DLD1 (cell line): ENCODE measurements at regions not wholly inside any gene's neighbourhood (a gene's known extent, or its start where the extent isn't known, plus 50 kb on each side); places are given as distances from the start of the nearest gene placed in this dataset.

ENCODE experiments used
- in situ Hi-C: cut with HindIII; loops from 2 replicates; pipeline ENCODE4 v1.10.0; 2017; ENCODE audit warnings: low sequenced_read_pairs

GRCh38 chr18:7288544-7288943 is 57.7 kb downstream of the LRRC30 start:
- in situ Hi-C loops, result no loop called here

GRCh38 chr18:7290077-7290476 is 59.2 kb downstream of the LRRC30 start:
- in situ Hi-C loops, result no loop called here

- in situ Hi-C loops, result no loop called here
Observed at GRCh38 chr18:7291046-7291445, 60.2 kb downstream of the LRRC30 start.

- in situ Hi-C loops, result no loop called here
Observed at GRCh38 chr18:7298149-7298548, 67.3 kb downstream of the LRRC30 start.

GRCh38 chr18:7301094-7301493 is 70.2 kb downstream of the LRRC30 start:
- in situ Hi-C loops, result no loop called here

GRCh38 chr18:7303316-7304060 is 72.6 kb downstream of the LRRC30 start:
- in situ Hi-C loops, result no loop called here

GRCh38 chr18:7304061-7304370 is 73.1 kb downstream of the LRRC30 start:
- in situ Hi-C loops, result no loop called here

GRCh38 chr18:7305416-7305815 is 74.5 kb downstream of the LRRC30 start:
- in situ Hi-C loops, result no loop called here

- in situ Hi-C loops, result no loop called here
Observed at GRCh38 chr18:7307030-7307429, 76.1 kb downstream of the LRRC30 start.

GRCh38 chr18:7307526-7307925 is 76.6 kb downstream of the LRRC30 start:
- in situ Hi-C loops, result no loop called here

- in situ Hi-C loops, result no loop called here
Observed at GRCh38 chr18:7317804-7318231, 86.9 kb downstream of the LRRC30 start.

GRCh38 chr18:7319161-7319560 is 88.3 kb downstream of the LRRC30 start:
- in situ Hi-C loops, result no loop called here

- in situ Hi-C loops, result no loop called here
Observed at GRCh38 chr18:7321831-7322230, 90.9 kb downstream of the LRRC30 start.

GRCh38 chr18:7322817-7323485 is 92.1 kb downstream of the LRRC30 start:
- in situ Hi-C loops, result no loop called here

GRCh38 chr18:7325126-7325430 is 94.2 kb downstream of the LRRC30 start:
- in situ Hi-C loops, result no loop called here

- in situ Hi-C loops, result no loop called here
Observed at GRCh38 chr18:7329016-7329415, 98.1 kb downstream of the LRRC30 start.

- in situ Hi-C loops, result no loop called here
Observed at GRCh38 chr18:7332452-7332851, 101.6 kb downstream of the LRRC30 start.

- in situ Hi-C loops, result no loop called here
Observed at GRCh38 chr18:7333025-7333562, 102.2 kb downstream of the LRRC30 start.

GRCh38 chr18:7334973-7335568 is 104.2 kb downstream of the LRRC30 start:
- in situ Hi-C loops, result no loop called here

GRCh38 chr18:7336623-7337022 is 105.7 kb downstream of the LRRC30 start:
- in situ Hi-C loops, result no loop called here

GRCh38 chr18:7338846-7339245 is 108.0 kb downstream of the LRRC30 start:
- in situ Hi-C loops, result no loop called here
